Uterus (tissue), 2 donors: ENCODE measurements at regions not wholly inside any gene's neighbourhood (a gene's known extent, or its start where the extent isn't known, plus 50 kb on each side); places are given as distances from the start of the nearest gene placed in this dataset.

Experiments used
- POLR2A ChIP-seq, 2 donors: fragments of 450-650 bp; IDR thresholded peaks; one replicate each; pipeline ENCODE4 v1.6.1; 2016; ENCODE audit warnings: antibody characterized with exemption in 2 of 2, mild to moderate bottlenecking in 1 of 2, moderate library complexity in 1 of 2
- TF ChIP-seq, protein P1 (sequence below), 4 experiments: fragments of 200-600 bp in 2 of 4; fragments of 450-650 bp in 2 of 4; sonication (generic) in 2 of 4; IDR thresholded peaks; one replicate each; pipeline ENCODE4 v1.5.1; 2016 to 2019; ENCODE audit warnings: antibody characterized with exemption in 4 of 4, mild to moderate bottlenecking in 2 of 4, moderate library complexity in 1 of 4

DNA sequence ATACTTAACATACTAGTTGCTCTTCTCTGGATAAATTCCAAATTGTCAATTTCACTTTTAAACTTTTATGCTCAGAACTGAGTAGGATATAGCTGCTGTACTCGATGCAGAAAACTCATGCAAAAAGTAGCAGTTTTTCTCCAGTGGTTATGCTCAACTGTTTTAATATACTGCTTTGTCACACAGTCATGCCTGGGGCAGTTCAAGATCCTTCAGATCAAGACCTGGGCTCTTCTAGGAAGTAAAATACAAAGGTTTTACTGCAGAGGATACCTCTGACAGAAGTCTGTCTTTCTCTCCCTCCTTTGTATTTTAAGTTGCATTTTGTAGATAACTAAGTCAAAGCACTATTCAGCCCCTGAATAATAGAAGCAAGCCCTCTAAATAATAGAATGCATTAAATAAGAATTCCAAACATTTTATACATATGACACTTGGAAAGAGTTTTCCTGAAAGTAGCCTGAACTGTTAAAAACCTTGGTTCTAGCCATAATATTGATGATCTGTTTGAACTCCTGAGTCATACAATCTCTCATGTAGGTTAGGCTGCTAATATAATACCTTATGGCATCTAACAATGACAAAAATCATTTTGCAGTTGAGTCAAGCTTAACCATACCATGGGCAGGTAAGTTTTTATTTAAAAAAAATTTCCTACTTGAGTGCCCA, 183.3 kb upstream of the TRIB2 start:
- TF ChIP-seq, protein P1, sequence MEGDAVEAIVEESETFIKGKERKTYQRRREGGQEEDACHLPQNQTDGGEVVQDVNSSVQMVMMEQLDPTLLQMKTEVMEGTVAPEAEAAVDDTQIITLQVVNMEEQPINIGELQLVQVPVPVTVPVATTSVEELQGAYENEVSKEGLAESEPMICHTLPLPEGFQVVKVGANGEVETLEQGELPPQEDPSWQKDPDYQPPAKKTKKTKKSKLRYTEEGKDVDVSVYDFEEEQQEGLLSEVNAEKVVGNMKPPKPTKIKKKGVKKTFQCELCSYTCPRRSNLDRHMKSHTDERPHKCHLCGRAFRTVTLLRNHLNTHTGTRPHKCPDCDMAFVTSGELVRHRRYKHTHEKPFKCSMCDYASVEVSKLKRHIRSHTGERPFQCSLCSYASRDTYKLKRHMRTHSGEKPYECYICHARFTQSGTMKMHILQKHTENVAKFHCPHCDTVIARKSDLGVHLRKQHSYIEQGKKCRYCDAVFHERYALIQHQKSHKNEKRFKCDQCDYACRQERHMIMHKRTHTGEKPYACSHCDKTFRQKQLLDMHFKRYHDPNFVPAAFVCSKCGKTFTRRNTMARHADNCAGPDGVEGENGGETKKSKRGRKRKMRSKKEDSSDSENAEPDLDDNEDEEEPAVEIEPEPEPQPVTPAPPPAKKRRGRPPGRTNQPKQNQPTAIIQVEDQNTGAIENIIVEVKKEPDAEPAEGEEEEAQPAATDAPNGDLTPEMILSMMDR (IDR thresholded peaks at IDR 0.05): no peak
- no peak for TF ChIP-seq POLR2A (IDR thresholded peaks at IDR 0.05)
